GM12872 (cell line): ENCODE measurements at regions not wholly inside any gene's neighbourhood (a gene's known extent, or its start where the extent isn't known, plus 50 kb on each side); places are given as distances from the start of the nearest gene placed in this dataset.

ENCODE experiments used
- CTCF ChIP-seq: IDR thresholded peaks from 3 replicates; pipeline ENCODE4 v1.5.1; 2011; ENCODE audit warnings: low read depth, mild to moderate bottlenecking, low read length, moderate library complexity; ENCODE audit not compliant: insufficient read depth

DNA sequence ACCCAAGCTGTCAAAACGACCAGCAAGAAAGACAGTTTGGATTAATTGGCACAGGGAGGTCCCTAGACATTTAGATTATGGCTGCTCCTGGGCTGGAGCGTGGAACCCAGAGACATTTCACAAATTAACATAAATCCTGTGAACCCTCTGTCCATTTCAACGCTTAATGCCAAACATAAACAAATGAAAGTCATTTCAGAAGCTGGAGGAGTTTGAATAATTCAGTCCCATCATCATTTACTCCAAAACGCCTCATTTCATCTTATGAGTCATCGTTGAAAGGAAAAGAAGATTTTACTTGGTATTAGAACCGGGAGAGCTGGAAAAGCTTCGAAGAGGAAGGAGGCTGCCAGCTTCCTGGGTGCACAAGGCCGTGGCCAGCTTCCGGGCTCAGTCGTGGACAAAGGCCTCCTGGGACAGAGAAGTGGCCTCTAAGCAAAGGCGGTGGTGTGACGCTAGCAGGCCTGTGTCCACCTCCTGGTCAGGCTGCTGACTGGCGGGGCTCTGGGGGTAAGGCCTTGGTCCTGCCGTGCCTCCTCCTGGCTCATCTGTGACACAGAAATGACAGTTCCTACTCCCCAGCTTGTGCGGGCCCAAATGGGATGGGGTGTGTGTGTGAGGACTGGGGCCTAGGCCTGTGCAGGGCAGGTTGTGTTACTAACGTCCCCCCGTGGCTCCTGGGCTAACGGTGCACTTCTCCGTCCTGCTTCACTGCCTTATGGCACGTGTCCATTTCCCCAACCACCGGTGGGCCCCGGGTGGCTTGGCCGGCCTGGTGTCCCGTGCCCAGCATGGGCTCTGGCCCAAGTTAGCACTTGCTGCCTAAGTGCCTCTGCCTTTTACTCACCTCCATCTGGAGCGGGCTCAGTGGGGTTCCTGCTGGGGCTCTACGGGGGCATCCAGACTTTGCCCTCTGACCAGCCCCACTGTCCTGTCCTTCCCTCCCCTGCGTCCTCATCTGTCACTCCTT, 71.6 kb downstream of the RRM2 start:
- no peak for TF ChIP-seq CTCF

- no peak for TF ChIP-seq CTCF
These were observed 73.0 kb downstream of the RRM2 start for GRCh38 chr2:10195278-10196109.

DNA sequence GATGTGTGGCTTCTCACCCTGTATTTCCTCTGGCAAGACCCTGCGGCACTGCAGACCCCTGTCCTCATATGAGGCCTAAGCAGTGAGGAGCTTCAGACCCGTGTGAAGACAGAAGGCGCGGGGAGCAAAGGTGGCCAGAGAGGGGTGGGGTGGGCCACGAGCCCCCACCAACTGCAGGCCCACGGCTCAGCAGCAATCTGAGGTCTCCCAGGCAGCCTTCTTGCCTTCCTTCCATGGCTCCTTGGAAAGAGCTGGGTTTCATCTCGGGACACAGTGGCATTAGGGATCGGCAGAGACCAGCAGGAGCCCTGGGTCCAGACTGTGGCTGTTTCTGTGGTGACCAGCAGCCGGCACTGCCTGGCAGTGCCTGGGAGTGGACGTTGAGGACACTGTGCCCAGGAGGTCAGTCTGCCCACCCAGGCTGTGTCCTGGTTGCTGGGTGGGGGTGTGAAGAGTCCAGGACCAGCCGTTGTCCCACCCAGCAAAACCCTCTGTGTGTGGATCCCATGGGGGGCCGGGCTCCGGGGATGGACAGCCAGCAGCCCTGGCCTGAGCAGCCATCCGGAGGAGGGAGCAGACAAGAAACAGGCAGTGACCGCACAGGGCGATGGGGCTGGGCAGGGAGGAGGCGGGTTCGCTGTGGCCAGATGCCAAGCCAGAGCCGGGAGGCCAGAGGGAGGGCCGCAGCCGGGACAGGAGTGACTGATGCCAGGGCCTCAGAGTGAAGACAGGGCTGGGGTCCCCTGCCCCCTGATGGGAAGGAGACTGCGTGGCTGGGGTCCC, 73.8 kb downstream of the RRM2 start:
- no peak for TF ChIP-seq CTCF

- TF ChIP-seq CTCF = no peak
These were observed 74.6 kb downstream of the RRM2 start for GRCh38 chr2:10196948-10197696.

DNA sequence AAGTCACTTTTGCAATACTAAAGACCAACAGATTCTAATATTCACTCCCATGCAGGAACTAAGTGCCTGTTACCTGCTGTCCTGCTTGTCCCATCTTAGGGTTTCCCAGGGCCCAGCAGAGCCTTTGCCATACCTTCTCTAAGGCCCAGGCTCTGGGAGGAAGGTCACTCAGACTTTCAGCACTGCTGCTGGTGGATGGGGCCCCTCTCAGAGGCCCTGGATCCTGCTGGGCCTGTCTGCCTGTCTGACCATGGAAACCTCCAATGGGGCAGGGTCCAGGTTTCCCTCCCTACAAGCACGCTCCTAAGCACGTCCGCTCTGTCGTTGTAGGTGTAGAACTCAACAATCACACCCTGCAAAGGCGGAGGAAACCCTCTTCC, 75.1 kb downstream of the RRM2 start:
- no peak for TF ChIP-seq CTCF

DNA sequence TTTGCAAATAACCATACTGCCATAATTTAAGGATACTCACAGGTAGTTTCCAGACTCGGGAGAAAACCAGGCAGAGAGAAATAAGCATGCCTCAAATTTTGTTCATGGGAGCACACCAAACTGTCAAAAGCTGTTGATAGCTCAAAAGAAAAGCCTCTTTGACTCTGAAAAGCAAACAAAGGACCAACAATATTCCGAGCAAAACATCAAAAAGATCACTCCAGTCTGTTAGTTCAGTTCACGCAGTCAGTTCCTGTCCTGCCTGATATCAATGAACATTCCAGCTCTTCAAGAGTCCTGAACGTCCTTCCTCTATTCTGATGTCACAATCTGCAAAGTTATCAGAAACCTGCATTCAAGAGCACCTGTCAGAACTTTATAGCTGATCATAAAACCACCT, 78.7 kb downstream of the RRM2 start:
- no peak for TF ChIP-seq CTCF
